Stimulated activated CD8-positive, alpha-beta memory T cell treated with anti-CD3 and anti-CD28 coated beads, Interleukin-15, amount 100 ng/mL, for 48 hours (primary cell): ENCODE measurements at regions not wholly inside any gene's neighbourhood (a gene's known extent, or its start where the extent isn't known, plus 50 kb on each side); places are given as distances from the start of the nearest gene placed in this dataset.

Source experiments
- DNase-seq, 2 donors: peaks; one replicate each; pipeline ENCODE4 v3.0.0-alpha.2; 2020; ENCODE audit warnings: low read depth in 2 of 2

DNA sequence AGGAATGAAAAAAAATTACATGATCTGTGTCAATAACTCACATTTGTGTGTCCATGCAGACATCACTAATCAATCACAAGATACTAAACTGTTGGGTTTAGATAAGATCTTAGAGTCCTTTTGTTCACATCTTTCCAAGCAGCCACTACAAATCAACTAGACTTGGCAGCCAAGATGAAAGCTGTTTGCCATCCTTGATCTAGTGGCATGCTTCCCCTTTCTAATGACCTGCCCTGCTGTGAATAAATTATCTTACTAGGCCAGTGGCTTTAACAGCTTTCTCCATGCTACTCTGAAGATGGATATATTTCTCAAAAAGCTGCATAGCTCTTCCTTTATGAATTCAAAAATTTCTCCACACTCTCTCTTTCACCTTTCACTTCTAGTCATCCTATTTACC, 1338.0 kb upstream of the ACVR2A start:
- DNase-seq: no peak

DNA sequence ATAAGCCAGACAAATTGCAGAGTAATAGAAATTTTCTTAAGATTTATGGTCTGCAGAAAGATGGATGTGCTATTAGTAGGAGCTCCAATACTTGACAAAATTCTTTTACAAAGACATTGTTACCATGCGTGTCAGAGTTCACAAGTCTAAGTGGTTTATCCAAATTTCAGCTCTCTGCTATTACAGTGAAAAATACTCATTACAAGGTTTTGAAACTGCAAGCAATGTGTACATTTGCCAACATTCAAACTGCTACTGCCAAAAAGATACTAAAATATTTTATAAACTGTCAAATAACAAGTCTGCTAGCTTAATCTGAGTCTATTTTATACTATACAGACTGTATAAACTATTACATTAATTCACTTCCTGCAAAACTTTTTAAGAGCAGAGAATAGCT, 1341.5 kb upstream of the ACVR2A start:
- no peak for DNase-seq

GRCh38 chr2:146496248-146496647, 1348.6 kb upstream of the ACVR2A start:
- DNase-seq: no peak

DNA sequence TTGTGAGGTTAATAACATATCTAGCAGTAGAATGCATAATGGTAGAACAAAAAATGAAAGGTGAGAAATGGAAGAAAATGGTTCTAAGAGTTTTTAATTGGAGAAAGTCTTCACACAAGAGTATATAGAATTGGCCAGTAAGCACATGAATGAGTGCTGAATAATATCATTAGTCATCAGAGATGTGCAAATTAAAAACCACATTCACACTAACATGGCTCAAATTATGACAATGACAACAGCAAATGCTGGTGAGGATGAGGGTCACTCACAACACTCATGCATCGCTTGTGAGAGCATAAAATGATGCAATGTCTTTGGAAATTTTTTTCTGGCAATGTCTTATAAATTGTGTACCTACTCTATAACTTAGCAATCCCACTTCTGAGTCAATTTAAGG, 1355.4 kb upstream of the ACVR2A start:
- no peak for DNase-seq

DNA sequence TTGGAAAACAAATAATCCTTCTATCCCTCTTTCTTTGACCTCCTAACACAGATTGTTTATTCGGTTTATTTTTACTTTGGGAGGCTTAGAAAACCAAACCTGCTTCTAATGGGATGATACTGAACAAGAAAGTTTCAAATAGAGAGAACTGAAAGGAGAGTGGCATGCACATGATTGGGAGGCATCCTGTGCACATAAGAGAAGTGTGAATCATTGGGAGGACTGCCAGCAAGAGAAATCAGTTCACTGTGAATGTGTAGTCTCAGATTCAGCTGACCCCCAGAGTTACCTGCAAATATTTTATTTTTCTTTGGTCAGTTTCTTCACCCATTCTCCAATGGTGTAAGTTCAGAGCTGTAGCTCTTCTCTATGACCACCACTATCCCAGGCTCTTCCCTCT, 1363.2 kb upstream of the ACVR2A start:
- DNase-seq: no peak

- DNase-seq: no peak
Measured at GRCh38 chr2:146477383-146477782, 1367.4 kb upstream of the ACVR2A start.

DNA sequence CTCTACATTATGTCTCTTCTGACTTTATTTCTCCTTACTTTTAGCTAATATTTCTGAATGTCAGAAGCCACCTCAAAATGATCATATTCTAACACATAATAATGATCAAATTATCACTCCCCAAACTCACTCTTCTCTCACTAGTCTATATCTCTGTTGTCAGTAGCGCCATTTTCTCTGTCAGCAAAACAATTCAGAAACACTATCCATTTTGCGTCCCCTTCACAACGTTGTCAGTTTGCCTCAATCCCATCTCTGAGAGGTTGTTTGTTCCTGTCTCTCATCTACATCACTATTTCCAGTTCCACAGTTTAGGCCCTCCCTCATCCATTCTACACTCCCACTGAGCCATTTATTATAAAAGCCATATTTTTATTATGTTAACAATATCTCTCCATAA, 1376.3 kb upstream of the ACVR2A start:
- DNase-seq: no peak

DNA sequence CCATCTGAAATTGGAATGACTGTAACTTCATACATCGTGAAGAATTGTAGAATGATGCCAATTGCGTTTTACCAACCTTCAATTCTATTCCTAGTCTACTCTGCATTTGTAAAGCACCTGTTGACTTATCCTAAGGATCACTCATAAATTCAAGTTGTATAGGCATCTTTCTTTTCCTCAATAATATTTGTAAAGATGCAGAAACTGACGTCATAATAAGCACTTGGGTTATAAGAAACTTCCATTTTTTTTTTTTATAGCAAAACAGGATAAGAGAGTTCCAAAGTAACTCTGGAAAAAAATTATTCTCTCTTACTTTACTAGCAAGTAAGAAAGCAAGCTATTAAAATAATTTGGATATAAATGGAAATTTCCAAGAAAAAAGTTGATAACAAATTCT, 1377.4 kb upstream of the ACVR2A start:
- DNase-seq: no peak

DNA sequence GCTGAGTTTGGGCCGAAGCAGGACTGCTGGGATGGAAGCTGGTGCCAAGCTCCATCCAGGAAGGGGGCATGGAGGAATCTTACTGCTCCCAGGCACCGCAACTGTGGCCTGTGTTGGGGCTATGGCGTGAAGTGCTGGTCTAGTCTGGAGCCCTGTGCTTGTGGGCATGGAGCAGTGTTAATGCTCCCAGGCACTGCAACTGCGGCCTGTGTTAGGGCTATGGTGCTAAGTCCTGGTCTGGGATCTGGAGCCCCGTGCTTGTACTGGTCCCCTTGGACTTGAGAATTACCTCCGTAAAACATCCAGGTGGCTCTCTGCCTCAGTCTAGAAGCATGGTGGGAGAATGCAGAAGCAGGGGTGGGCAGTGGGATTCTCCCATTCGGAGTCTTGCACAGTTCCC, 1379.4 kb upstream of the ACVR2A start:
- no peak for DNase-seq

- no peak for DNase-seq
Measured at GRCh38 chr2:146461068-146461467, 1383.8 kb upstream of the ACVR2A start.

GRCh38 chr2:146458585-146458984, 1386.2 kb upstream of the ACVR2A start:
- no peak for DNase-seq

DNA sequence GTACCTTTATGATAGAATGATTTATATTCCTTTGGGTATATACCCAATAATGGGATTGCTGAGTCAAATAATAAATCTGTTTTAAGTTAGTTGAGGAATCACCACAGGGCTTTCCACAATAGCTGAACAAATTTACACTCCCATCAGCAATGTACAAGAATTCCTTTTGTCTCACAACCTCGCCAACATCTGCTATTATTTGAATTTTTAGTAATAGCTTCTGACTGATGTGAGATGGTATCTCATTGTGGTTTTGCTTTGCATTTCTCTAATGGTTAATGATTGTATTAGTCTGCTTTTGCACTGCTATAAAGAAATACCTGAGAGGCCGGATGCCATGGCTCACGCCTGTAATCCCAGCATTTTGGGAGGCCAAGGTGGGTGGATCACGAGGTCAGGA, 1387.6 kb upstream of the ACVR2A start:
- no peak for DNase-seq

- no peak for DNase-seq
Measured at GRCh38 chr2:146455325-146455724, 1389.5 kb upstream of the ACVR2A start.

GRCh38 chr2:146451972-146452371, 1392.9 kb upstream of the ACVR2A start:
- DNase-seq: no peak

DNA sequence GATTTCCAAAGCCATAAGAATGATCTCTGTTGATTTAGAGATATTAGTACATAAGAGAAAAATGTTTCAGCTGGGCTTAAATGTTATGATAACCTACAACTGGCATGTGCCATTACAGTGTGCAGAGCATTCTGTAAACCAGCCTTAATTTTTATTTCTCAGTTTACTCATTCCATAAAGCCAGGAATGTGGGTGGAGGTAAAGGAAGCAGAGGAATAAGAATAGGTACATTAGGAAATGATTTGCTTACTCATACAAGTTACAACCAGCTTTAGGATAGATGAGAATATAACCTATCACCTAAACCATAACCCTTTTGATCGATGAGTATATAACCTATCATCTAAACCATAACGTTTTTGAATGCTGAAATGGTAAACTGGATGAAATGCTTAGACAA, 1394.7 kb upstream of the ACVR2A start:
- no peak for DNase-seq

DNA sequence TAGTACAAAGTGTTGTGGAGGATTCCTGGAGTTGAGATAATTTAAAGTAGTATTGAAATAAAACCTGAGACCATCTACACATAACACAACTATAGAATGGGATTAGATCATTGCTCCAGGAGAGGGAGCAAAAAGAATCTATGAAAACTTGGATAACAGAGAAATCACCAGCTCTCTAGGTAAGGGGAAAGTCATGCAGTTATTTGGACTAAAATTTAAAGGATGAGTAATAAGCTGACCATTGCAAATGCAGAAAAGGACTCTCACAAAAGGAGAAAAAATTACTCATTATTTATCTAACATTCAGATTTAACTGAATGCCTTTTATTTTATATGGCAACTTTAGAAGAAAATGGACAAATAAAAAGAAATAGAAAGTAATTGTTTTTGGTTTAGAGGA, 1399.8 kb upstream of the ACVR2A start:
- DNase-seq: no peak

- DNase-seq: no peak
Measured at GRCh38 chr2:146444085-146444484, 1400.7 kb upstream of the ACVR2A start.

DNA sequence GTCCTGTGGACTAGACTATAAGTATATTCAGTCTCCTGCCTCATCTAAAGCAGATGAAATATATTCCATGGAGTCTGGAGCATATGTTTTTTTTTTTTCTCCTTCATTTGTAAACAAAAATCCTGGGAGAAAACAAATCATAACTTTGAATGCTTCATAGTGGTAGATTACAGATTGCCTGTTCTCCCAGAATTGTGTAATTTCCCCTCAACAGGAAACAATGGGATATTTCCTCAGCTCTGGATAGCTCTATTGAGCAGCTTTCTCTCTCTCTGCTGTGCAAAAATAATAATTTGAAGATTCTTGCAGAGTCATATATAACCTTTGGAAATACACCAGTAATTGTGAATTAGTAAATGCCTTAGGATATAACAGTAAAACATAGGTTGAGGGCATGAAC, 1406.6 kb upstream of the ACVR2A start:
- DNase-seq: no peak

GRCh38 chr2:146437712-146438111, 1407.1 kb upstream of the ACVR2A start:
- DNase-seq: no peak

DNA sequence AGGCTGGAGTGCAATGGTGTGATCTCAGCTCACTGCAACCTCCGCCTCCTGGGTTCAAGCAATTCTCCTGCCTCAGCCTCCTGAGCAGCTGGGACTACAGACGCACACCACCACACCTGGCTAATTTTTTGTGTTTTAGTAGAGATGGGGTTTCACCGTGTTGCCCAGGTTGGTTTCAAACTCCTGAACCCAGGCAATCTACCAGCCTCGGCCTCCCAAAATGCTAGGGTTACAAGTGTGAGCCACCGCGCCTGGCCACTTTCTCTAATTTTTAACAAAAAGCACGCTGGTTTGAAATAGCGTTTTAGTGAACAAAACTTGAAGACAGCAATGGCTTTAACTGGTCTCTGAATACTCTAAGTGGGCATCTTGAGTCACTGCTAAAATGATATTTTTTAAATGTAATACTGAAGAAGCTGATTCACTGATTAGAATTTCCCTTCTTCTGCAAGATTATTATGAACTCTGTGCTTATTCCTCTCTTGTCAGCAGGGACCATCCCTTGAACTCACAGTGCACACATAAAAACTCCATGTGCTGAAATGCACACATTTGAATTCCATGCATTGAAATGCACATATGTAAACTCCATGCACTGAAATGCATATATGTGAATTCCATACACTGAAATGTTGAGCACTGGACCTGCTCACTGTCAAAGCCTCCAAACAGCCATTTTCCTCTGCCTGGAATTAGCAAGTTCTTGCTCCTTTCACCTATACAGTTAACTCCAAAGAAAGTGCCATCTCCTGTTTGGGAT, 1411.5 kb upstream of the ACVR2A start:
- no peak for DNase-seq

DNA sequence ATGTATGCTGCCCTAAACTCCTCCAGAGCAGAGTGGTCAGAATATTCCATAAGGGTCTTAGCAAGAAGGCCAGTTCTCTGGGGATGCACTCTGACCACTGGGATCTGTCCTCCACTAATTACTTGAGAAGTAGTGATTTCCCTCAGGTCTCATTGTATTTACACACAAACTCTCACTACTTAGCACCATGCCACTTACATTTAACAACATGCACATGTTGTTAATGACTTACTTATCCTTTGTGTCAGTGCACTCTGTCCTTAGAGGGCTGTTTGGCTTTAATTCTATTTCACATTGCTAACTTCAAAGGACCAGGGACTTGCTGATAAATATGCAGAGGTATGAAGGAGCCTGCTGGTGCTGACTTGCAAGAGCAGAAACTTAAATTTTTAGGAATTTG, 1415.5 kb upstream of the ACVR2A start:
- no peak for DNase-seq

- no peak for DNase-seq
Measured at GRCh38 chr2:146417942-146418341, 1426.9 kb upstream of the ACVR2A start.

DNA sequence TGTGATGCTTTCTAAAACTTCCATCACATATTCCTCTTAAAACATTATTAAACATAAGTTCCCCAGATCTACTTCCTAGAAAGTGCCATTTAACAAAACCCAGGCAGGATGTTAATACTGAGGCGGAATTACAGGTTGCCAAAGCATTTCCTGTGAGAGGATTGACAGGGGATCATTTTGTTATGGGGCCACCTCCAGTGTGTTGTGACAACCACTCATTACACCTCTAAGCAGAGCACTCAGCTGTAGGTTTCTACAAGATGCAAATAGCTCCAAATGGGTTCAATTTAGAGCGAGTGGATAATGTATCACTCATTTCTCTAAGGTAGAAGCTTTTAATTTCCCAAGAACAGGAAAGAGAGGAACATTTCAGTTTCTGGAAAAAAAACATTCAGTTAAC, 1429.5 kb upstream of the ACVR2A start:
- DNase-seq: no peak

DNA sequence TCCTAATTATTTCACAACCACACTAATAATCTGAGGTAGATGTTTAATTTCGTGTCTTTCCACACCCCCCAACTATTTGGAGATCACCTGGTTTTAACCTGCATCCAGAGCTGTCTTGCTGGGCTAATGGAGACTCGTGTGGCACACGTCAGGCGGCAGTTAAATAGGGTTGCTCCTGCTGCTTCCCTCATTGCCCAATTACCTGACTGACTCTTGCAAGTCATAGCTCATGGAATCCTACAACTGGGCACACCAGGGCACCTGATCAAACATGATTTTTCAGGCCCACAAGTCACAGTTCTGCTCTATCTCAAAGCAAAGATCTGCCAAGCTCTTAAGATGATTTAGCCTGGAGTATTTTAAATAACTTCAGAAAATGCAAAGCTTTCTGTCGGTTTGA, 1430.4 kb upstream of the ACVR2A start:
- DNase-seq: no peak
